ENCODE measurements at regions not wholly inside any gene's neighbourhood (a gene's known extent, or its start where the extent isn't known, plus 50 kb on each side); places are given as distances from the start of the nearest gene placed in this dataset.
"Not testable (repeated sequence)": the region's sequence is repeated elsewhere in the genome, so short reads cannot be mapped to it uniquely, and the experiment has no call there.

- DNase-seq (ENCODE audit: low read depth) = no peak
Observed at GRCh38 chr12:68507657-68508056, 103.0 kb upstream of the RAP1B start.

DNA sequence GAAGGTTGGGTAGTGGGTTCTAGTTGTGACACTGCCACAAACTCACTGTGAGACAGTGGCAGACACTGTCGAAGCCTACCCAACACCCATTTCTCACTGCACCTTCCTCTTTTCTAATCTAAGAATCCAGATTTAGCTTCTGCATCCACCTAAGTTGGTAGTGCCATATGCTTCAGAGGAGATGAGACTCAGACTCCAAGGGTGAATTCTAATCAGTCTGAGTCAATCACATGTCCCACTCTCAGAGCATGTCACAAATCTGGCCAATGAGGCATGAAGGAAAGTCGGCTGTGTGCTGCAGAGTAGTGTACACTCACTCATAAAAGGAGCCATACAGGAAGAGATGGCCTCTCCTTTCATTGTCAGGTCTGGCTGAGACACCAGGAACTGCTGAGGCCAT, 102.1 kb upstream of the RAP1B start:
- no peak for DNase-seq (ENCODE audit: low read depth)

GRCh38 chr12:68509242-68509641, 101.5 kb upstream of the RAP1B start:
- DNase-seq (ENCODE audit: low read depth) = no peak

DNA sequence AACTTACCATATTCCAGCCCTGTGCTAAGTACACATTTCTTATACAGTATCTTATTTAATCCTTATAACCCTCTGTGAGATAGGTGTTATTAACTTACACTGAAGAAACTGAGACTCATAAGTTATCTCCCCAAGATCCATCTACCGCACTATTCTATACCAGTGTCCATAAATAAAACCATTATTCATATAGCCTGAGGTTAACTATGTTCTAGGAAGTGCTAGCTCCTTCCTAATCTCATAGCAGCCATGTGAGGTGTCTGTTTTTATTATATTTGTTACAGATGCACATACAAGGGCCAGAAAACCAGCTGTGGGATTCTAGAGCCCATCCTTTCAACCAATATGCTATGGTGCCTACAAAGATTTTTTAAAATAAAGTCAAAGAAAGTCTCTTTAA, 100.3 kb upstream of the RAP1B start:
- no peak for DNase-seq (ENCODE audit: low read depth)

GRCh38 chr12:68514807-68515411, 95.8 kb upstream of the RAP1B start:
- no peak for DNase-seq (ENCODE audit: low read depth)

DNA sequence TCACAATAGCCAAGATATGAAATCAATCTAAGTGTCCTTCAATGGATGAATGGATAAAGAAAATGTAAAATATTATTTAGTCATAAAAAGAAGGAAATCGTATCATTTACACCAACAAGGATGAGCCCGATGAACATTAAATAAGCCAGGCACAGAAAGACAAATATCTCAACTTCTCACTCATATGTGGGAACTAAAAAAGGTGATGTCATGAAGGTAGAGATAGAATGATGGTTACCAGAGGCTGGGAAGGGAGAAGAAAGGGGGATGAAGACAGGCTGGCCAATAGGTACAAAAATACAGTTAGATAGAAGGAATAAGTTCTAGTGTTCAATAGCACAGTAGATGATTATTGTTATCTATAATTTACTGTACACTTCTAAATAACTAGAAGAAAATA, 94.9 kb upstream of the RAP1B start:
- no peak for DNase-seq (ENCODE audit: low read depth)

GRCh38 chr12:68521321-68521839, 89.3 kb upstream of the RAP1B start:
- DNase-seq (ENCODE audit: low read depth) = no peak

DNA sequence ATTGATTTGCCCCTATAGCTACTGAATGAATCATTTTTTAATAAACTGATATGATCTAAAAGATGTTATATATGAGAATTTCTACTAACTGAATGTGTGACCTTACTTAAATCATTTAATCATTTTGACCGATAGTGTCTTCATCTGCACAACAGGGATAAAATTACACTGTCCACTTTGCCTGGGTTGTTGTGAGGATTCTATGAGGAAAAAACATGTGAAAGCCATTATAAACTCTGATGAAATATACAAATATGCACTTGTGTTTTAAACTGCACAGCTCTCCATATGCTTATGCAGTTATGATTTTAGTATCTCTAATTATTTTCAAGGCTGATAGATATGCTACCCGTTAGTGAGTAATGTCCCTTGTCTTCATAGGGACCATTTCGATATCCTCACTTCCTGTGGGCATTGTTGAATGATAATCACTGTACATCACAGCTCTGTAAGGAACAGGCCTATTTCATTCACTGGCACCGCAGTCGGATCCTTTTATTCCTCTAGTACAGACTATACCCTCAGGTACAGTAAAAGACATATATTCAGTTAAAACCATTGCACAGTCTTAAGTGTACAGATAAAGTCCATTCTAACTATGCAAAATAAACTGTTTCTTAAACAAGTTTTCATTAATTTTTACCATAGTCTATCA, 88.7 kb upstream of the RAP1B start:
- no peak for DNase-seq (ENCODE audit: low read depth)

- no peak for DNase-seq (ENCODE audit: low read depth)
Observed at GRCh38 chr12:68529466-68529865, 81.2 kb upstream of the RAP1B start.

GRCh38 chr12:68529869-68530268, 80.8 kb upstream of the RAP1B start:
- DNase-seq (ENCODE audit: low read depth) = no peak

DNA sequence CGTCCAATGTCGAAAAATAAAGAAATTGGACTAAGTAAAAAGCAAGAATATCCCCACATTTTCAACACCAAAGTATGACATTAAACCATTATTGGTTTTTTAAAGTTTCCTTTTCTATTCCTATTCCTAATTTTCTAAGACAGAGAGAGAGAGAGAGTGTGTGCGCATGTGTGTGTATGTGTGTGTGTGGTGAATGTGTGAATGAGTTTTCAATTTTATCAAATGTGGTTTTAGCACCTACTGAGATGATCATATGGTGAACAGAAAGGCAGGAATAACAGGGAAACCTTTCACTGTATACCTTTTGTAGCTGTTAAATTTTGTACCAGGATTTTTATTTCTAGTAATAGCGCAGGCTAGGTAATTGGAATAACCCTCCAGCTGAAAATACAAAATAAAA, 80.4 kb upstream of the RAP1B start:
- no peak for DNase-seq (ENCODE audit: low read depth)

DNA sequence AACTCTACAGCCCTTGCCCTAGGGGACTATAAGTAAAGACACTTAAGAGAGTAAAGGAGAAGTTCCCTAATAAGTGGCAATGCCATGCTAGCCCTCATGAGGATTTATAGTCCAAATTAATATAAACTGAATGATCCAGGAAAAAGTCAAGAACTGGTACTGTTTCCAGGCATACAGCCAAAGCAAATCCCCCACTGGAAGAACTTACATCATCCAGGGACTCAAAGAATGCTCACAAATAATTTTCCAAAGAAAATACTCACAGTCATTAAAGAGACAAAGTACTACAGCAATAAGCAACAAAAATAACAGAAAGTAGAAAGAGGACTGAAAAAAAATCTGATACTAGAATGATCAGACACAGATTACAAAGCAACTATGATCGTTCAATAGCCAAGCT, 79.7 kb upstream of the RAP1B start:
- no peak for DNase-seq (ENCODE audit: low read depth)

GRCh38 chr12:68532204-68532886, 78.4 kb upstream of the RAP1B start:
- DNase-seq (ENCODE audit: low read depth) = no peak

GRCh38 chr12:68532887-68533248, 77.8 kb upstream of the RAP1B start:
- DNase-seq (ENCODE audit: low read depth) = no peak

GRCh38 chr12:68534108-68534507, 76.6 kb upstream of the RAP1B start:
- DNase-seq (ENCODE audit: low read depth) = no peak

GRCh38 chr12:68536885-68537485, 73.7 kb upstream of the RAP1B start:
- DNase-seq (ENCODE audit: low read depth) = no peak

DNA sequence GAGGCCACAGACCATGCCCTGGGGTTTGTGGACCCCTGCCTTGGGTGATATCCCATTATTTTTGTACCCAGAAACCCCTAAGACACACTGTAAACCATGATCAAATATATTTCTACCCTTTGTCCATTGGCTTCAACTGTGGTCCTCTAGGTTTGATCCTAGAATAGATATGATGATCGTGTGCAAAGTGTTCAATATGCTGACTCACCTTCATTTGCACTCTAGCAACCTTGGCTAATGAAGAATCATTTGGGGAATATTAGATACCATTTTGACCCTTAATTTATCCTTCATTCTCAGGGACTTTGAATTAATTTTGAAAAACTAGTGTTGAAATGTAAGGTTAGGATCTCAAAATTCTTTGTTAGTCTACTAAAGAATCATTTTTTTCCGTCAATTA, 73.1 kb upstream of the RAP1B start:
- no peak for DNase-seq (ENCODE audit: low read depth)

GRCh38 chr12:68538726-68539614, 71.7 kb upstream of the RAP1B start:
- peak; percentile 22 for DNase-seq (ENCODE audit: low read depth)

DNA sequence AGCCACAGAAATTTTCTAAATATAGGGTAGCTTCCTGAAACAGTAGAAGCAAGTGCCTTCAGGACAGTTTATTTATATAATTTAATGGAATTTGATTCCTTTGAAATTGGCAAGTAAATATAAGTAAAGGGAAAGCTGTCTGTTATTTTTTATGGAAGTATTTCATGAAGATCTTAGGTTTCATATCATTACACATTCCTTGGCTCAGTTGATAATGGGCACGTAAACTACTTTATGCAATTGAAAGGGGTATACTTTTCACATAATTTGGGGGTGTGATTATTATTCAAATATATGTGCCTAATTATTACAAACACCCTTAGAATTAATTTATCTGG, 71.1 kb upstream of the RAP1B start:
- no peak for DNase-seq (ENCODE audit: low read depth)

- not testable (repeated sequence) for DNase-seq (ENCODE audit: low read depth)
Observed at GRCh38 chr12:68540768-68541167, 69.9 kb upstream of the RAP1B start.

GRCh38 chr12:68547318-68547717, 63.4 kb upstream of the RAP1B start:
- DNase-seq (ENCODE audit: low read depth) = not testable (repeated sequence)

GRCh38 chr12:68552605-68553195, 58.0 kb upstream of the RAP1B start:
- not testable (repeated sequence) for DNase-seq (ENCODE audit: low read depth)

All from activated T-cell treated with anti-CD3 and anti-CD28 coated beads for 48 hours (primary cell).